SIG-M5 treated with dmso at 0.1 percent for 504 hours (cell line): ENCODE measurements at regions not wholly inside any gene's neighbourhood (a gene's known extent, or its start where the extent isn't known, plus 50 kb on each side); places are given as distances from the start of the nearest gene placed in this dataset.
"Not testable (repeated sequence)": the region's sequence is repeated elsewhere in the genome, so short reads cannot be mapped to it uniquely, and the experiment has no call there.

Source experiments
- DNase-seq: peaks from one replicate; lab custom pipeline; 2025; ENCODE audit not compliant: unreplicated experiment; lab: John Stamatoyannopoulos, UW

GRCh38 chr9:93879662-93880407, 75.3 kb downstream of the BARX1 start:
- DNase-seq, result not testable (repeated sequence)

DNA sequence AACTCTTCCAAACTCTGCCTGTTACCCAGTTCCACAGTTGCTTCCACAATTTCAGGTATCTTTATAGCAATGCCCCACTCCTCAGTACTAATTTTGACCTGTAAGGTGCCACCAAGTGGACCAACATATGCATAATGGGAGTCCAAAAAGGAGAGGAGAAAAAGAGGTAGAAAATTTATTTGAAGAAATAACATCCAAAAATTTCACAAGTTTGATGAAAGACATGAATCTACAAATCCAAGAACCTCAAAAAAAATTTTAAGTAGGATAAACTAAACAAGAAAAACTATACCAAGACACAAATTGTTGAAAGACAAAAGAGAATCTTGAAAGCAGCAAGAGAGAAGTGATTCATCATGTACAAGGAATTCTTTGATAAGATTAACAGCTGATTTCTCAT, 79.8 kb downstream of the BARX1 start:
- no peak for DNase-seq

- no peak for DNase-seq
Measured at GRCh38 chr9:93874242-93874641, 80.9 kb downstream of the BARX1 start.

DNA sequence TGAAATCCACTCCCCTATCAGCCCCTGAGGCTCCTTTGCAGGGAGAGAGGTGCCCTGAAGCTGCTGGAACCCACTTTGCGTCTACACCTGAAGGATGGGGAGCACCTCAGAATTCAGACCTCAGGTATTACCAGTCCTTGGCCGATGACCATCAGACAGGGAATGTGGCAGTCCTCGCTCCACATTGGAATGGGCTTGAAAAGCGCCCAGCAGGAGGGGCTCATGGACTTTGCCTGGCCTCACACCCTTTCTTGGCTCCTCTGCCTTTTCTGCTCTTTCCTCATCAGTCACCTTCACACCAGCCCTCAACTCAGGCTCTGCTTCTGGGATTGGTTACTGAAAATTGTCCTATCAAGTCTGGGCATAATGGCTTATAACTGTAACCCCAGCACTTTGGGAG, 83.9 kb downstream of the BARX1 start:
- no peak for DNase-seq

GRCh38 chr9:93869863-93870262, 85.3 kb downstream of the BARX1 start:
- no peak for DNase-seq

DNA sequence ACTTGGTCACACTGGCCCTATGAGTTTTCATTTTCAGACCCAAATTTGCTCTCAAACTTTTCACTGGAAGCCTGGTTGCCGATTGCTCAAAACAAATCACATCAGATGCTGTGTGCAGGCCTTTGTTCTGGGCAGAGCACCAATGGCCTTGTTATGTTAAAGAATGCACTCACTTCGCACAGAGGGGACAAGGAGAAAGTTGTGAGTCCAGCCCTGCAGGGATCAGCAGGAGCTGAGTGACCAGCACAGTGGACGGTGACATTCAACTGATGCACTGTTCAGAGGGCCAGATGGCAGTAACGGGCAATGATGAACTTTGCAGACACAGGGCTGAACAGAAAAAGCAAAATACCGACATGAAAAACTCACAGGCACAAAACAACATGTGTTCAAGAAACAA, 86.1 kb downstream of the BARX1 start:
- no peak for DNase-seq

- no peak for DNase-seq
Measured at GRCh38 chr9:93865716-93866115, 89.4 kb downstream of the BARX1 start.

GRCh38 chr9:93865245-93865644, 89.9 kb downstream of the BARX1 start:
- DNase-seq, result no peak

DNA sequence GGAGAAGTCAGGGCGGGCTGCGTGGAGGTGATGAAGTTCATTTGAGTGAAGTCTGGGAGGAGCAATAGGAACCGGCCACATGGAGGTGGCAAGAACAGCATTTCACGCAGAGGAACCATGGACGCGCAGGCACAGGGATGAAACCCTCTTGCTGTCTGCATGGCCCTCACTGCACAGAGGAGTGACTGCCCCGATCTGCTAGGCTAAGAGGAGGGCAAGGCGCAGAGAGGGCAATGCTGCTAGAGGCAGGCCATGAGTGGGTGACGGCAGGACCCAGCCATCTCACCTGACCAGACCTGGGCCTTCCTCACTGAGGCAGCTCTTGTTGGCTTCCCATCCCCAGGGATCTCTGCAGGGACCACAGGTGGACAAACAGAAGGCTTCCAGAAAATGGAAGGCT, 90.3 kb downstream of the BARX1 start:
- DNase-seq, result no peak

DNA sequence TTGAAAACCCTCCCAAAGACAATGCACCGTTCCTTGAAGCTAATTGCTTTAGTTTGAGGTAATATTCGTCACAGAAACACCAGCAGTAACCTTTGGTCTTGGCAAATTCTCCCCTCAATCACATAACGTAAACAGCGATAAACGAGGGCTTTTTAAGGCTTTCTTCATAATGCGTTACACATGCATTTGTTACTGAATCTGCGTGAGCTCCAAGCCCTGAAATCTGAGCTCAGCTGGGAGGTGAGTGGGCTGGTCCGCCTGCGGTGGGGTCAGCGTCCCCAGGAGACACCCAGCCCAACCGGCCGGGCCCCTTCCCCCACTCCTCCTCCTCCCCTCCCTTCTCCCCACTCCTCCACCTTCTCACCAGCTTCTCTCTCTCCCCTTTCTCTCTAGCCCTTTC, 91.1 kb downstream of the BARX1 start:
- DNase-seq, result no peak

DNA sequence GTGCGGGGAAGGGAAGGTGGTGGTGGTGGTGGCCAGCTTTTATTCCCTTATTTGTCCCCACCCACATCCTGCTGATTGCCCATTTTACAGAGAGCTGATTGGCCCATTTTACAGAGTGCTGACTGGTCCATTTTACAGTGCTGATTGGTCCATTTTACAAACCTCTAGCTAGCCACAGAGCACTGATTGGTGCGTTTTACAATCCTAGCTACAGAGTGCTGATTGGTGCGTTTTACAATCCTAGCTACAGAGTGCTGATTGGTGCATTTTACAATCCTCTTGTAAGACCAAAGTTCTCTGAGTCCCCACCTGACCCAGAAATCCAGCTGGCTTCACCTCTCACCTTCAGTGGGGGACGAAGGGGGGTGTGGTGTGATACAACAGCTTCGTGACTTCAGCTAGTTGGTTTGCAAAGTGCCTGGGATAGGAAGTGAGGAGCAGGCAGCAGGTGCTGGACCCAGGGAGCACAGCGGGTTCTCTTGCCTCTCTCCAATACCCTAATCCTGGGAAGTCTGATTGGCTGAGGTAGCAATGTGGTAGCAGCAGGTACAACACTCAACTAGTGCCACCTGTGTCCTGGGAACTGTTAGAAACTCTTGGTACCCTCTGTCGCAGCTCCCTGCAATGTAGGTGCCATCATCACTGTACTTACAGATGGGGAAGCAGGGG, 92.1 kb downstream of the BARX1 start:
- DNase-seq, result no peak

- no peak for DNase-seq
Measured at GRCh38 chr9:93861736-93862358, 93.3 kb downstream of the BARX1 start.

DNA sequence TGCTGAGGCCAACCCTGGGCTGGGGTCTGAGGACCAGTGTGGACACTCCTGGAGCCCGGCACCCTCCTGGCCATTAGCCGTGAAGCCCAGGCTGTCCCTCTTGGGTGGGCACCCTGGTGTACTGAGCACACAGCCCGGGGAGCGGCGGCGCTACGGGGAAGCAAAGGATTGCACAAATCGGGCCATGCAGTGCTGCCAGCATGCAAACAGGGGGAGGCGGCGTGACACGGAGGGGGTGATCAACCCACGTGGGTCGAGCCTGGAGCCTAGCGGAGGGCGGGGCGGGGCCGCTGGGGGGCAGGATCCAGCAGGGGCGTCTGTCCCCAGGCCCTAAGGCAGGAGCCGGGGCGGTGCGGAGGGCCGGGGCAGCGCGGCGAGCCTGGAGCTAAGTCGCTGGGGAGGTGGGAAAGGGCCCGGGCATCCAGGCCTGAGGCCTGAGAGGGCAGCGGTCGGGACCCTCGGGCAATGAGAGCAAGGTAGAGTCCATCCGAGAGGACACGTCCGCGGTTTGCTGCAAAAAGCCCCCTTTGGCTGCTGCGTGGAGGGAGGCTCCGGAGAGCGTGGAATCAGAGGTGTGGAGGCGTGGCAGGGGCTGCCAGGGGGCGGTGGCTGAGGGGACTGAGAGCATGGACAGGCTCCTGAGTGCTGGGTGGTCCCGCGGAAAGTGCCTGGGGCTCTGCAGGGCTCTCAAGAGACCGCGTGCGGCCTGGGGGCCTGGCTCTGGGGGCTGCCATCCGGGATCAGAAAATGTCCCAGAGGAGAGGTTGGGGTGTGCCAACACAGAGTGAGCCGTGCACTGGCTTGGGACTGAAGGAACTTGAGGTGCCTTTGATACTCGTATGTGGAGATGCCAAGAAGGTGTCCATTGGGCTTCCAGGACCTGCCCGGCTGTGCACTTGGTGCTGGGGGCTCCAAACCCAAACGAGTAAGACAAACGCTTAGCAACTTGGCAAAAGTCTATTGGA, 94.2 kb downstream of the BARX1 start:
- DNase-seq, result no peak

GRCh38 chr9:93859431-93860215, 95.5 kb downstream of the BARX1 start:
- no peak for DNase-seq

- no peak for DNase-seq
Measured at GRCh38 chr9:93857528-93857927, 97.6 kb downstream of the BARX1 start.

- no peak for DNase-seq
Measured at GRCh38 chr9:93852728-93853127, 102.4 kb downstream of the BARX1 start.

GRCh38 chr9:93846349-93846748, 108.8 kb downstream of the BARX1 start:
- DNase-seq, result no peak

DNA sequence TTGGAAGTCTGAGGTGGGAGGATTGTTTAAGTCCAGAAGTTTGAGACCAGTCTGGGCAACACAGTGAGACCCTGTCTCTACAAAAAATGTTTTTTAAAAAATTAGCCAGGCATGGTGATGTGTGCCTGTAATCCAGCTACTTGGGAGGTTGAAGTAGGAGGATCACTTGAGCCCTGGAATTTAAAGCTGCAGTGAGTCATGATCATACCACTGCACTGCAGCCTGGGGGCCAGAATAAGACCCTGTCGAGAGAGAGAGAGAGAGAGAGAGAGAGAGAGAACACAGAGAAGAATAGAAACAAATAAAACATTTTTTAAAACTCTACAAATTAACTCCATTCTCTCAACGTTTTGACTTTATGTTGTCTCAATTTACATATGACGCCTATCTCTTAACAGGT, 111.8 kb downstream of the BARX1 start:
- no peak for DNase-seq

- no peak for DNase-seq
Measured at GRCh38 chr9:93830606-93831005, 124.5 kb downstream of the BARX1 start.

DNA sequence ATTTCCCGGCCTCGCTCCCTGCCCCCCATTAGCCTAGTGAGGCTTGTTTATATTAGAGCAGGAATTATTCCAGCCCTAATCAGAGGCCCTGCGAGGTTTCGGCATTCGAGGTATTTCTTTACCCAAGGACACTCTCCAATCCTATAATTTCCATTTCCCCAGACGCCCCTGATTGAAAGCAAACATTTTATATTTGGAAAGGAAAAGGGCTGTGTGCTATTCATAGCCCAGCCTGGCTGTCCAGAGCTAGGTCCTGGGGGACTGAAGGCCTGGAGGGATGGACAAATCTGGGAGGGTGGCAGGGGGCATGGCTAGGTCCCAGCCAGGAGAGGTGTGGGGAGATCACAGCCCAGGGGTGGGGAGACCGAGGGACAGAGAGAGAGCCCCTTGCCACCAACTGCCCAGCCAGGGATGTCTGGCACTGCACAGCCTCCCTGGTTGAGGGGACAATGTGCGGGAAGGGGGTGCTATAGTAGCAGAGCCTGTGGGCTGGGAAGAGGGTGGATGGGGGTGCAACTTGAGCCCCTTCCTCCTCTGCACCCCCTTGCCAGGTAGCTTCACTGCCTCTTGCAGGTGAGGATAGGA, 125.1 kb downstream of the BARX1 start:
- DNase-seq, result no peak
